RPMI8226 (cell line): ENCODE measurements at regions not wholly inside any gene's neighbourhood (a gene's known extent, or its start where the extent isn't known, plus 50 kb on each side); places are given as distances from the start of the nearest gene placed in this dataset.
"Not testable (repeated sequence)": the region's sequence is repeated elsewhere in the genome, so short reads cannot be mapped to it uniquely, and the experiment has no call there.

Experiments
- DNase-seq: peaks from one replicate; pipeline ENCODE4 v3.0.0-alpha.2; 2015

DNA sequence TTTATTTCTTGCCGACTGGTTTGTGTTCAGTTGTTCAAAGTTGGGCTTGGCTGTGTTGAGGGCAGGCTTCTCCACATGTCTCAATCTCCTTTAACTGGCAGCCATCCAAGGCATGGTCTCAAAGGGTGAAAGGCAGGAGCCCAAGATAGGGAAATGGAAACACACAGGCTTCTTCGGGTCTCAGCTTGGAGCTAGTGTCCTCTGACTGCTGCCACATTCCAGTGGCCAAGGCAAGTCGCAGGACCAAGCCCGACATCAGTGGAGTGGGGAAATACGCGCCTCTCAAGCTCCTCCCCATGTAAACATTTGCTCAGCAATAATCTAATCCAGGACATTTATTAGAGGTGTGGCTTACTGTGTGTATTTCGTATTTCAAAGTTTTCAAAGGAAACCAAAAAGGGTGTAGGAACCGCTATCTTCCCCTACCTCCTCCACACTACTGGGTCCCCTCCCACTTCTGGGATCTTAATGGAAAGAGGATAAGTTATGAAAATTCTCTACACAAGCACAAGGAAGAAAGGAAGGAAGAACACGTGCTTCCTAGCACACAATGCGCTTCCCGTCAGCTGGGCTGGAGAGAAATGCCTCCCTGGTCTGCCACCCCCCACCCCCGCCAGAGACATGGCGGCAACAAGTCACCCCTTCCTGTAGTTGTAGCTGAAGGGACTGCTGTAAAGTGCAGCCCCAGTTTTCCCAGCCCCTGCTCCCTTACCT lies 181.7 kb downstream of the FAM43A start:
- DNase-seq, result peak; percentile 27

DNA sequence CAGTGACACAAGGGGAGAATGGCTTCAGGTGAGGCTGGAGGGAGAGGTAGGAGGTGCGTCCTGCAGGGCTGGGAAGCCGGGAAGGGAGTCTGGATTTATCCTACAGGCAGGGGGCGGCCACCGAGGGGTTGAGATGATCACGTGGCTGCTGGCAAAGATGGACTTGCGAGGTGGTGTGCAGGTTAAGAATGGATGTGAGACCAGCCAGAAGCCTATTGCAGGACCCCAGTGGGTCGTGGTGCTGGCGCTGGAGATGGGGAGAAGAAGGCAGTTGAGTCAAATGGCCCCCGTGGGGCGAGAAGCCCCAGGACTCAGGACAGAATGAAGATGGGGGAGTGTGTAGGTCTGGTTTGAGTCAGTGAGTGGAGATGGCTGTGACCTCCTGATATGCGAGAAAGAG lies 183.1 kb downstream of the FAM43A start:
- no peak for DNase-seq

DNA sequence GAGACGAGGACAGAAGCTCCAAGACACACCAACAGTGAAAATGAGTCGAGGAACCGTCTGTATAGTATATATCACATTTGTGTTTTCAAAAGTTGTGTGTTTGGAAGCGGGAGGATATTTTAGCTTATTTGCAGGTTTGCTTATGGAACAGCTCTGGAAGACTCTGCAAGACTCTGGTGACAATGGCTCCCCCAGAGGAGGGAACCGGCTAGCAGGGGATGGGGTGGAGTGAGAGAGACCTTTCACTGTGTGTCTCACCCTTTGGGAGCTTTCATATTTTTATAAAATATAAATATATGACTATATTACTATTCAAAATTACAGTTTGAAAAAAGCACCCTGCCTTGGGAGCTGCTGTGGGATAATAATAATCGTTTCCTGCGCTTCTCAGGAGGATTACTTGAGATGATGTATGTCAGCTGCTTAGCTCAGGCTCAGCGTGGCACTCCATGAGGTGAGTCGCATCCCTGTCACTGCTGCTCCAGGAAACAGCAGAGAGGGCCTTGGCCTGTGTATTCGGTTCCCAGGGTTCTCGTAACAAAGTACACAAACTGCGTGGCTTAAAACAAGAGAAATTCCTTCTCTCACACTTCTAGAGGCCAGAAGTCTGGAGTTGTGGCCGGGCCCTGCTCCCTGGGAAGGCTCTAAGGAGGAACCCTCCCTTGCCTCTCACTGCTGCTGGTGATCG lies 183.9 kb downstream of the FAM43A start:
- no peak for DNase-seq

DNA sequence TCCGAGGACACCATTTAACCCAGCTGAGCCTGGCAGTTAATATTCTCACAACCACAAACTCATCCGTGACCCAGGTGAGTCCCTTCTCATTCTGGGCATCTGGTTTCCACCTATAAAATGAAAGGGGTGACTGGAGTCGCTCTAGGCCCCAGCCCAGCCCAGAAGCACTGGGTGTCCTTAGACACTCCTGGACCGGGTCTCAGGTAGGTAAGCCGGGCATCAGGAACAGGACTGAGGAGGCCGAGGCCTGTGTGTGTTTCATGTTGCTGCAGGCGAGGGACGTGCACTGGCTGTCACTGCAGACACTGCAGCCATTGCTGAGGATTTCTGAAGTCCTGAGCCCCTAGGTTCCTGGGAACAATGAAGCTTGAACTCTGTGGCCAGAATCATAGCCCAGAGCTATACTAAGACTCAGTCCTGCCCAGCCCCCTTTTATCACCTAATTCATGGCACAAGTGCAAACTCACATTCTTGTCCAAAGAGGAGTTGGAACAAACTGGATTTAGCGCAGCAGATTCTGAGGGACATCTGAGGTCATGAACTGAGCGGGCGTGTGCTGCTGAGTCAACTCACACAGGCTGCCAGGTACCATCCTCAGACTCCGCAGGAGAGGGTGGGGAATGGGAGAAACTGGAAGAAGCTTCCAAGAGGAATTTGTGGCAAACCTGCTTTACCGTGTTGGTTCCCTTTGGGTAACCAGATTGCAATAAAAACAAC lies 184.9 kb downstream of the FAM43A start:
- DNase-seq, result no peak

DNA sequence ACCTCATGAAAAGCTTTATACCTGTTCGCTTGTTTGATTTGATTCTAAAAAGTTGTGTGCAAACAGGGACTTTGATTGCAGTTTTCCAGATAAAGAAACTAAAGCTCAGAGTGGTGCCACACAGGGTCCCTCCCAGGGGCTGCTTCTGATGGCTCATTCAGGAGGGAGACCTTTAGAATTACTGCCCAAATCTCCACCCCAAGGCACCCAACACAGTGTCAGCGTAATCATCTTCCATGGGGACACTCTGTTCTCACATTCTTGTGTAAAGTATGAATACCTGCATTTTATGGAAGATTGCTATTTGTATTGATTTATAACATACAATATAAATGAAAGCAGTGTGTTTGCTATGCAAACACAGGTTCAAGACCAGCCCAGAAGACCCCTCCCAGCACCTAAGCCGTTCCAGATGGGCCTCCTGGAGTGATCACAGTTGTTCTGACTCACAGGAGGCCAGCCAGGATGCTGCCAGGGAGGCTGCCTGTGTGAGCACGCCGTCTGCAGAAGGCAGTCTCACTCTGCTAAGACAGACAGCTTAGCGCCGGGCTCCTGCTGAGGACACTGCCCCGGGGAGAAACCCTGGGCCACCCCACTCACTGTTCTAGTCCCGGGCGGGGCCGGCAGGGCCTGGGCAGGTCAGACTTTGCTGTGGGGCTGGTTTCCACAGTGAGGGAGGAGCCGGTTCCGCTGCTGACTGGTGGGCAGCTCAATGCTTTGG lies 185.6 kb downstream of the FAM43A start:
- DNase-seq, result peak; percentile 33

DNA sequence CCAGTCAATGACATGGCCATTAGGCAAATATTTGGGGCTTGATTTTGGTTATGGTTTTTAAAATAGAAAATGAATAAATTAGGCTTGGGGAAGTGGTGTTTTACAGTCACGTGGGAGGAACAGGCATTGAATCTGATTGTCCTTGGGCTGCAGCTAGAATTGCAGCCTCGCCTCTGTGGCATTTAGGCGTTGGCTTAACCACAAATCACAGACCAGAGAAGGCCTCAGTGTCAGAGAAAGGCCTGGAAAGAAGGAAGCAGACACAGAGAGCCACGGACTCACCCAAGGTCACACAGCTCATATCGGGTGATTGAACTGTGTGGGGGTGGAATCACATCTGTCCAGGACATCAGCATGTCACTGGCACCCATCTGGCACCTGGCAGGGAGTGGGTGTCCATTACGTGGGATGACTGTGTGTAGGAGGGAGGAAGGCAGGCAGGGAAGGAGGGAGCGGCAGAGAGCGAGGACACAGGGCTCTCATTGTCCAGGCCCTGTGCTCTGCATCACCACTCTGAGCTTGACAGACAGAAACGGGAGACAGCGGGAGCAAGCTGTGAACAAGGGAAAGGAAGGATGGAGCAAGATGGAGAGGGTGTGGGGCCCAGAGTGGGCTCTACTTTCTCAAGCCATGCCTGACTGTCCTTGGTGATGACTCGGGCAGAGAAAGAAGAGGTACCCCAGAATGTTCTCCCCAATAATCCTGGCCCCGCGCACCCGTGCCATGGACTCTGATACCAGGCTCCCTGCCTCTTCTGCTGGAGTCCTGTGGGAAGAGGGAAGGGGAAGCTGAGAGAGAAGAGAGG lies 186.4 kb downstream of the FAM43A start:
- DNase-seq, result no peak

DNA sequence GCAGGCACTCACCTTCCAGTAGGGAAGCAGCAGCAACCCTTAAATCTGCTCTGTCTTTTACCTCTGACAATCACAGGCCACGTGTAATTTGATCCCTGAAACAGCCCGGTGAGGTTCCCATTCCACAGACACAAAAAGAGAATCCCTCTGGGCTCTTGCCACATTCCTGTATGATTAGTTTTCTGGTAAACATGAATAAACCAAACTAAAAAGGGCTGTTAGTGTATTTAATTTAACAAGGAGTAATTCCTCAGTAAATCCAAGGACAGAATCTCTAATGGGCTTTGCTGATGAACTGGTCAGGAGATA lies 186.9 kb downstream of the FAM43A start:
- no peak for DNase-seq

DNA sequence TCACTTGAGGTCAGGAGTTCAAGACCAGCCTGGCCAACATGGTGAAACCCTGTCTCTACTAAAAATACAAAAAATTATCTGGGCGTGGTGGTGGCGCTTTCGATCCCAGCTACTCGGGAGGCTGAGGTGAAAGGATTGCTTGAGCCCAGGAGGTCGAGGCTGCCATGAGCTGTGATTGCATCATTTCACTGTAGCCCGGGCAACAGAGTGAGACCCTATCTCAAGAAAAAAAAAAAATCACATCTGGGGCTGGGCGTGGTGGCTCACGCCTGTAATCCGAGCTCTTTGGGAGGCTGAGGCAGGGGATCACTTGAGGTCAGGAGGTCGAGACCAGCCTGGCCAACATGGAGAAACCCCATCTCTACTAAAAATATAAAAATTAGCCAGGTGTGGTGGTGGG lies 187.8 kb downstream of the FAM43A start:
- DNase-seq, result not testable (repeated sequence)

DNA sequence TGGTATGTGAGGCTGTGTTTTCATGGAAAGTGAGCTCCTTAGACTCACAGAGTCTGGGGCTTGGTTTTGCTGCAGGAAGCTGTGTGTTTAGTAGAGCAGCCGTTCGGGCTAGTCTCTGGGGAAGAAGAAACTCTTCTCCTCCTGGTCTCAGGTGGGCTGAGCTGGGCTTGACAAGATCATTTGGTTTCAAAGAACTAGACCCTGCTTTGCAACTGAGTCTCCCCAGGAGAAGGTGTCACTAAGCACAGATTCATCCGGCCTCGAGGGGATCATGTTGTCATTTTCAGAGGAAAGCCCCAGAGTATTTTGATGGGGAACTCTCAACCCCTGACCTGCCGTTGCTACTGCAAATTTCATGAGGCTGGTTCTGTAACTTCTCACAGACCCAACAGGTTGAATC lies 188.5 kb downstream of the FAM43A start:
- DNase-seq, result no peak

DNA sequence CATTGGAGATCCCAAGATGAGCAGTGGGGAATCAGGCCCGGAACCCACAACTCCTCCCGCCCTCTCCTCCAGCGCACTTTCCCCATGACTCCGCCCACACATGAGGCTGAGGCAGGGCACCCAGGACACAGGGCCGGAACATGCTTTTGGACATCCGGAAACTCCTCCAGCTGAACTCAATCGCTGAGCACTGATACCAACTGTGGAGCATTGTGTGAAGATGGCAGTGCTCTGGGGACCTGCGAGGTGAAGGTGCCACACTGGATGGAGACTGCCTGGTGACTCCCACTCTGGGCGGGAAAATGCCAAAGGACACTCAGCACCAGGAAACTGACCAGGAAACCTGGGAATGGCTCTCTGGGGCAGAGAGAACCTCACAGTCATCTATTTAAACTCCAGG lies 189.1 kb downstream of the FAM43A start:
- DNase-seq, result no peak

DNA sequence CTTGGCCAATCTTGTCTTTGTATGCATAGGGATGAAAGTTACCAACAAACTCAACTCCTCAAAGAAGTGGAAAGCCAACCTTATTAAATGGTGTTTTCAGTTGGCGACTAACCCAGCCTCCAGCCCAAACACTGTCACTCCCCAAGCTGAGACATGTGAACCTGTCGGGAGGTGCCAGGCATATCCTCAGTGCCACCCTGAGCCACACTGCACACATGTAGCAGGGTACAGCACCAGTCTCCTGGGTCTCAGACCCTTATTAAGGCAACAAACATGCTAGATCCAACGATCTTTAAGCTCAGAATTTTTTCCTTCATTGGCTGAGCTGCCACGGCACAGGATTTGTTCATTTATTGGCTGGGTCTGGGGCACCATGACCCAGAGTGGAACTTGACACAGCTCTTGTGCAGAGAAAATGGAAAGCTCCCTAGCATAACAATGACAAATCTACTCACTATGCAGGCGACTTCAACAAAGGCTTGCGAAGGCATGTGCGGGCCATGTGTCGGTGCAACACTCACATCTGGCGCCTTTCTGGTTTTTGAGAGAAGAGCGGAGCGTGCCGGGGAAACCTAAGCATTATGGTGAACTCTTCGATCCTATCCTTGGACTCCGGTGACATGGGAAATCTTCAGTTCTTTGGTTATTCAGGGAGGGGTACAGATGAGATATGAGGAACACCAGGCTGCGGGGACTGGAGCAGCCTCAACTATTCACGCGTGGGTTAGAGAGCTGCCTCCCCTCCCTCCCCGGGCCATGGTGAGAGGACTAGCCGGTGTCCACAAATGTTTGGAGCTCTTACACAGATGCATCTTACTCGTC lies 190.1 kb downstream of the FAM43A start:
- DNase-seq, result no peak

DNA sequence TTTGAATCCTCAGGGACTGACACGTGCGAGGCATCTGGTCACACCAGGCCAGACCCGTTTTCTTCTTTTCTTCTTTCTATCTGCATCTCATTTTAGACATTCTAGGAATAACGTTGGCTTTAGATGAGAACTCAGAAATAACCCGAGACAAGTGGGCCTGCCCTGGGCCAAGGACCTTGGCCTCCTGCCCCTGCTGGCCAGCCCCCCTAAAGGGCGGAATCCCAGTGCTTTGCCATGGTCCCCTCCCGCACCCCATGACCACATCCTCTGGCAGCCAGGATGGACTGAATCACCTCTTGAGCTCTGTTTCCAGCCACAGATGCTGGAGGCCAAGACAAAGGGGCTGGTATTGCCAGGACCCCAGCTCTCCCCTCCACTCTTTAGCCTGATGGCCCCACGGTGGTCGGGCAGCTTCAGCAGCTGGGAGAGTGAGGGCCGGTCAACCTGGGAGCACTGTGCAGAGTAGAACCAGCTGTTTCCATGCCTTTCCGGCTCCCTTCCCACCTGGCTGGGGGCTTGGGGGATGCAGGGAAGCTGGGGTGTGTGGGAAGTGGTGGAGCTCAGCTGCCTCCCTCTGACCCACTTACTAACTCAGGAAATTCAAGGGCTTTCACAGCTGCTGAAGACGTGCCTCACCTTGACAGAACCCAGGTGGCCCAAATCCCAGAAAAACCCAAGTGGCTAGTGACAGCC lies 190.9 kb downstream of the FAM43A start:
- DNase-seq, result no peak

DNA sequence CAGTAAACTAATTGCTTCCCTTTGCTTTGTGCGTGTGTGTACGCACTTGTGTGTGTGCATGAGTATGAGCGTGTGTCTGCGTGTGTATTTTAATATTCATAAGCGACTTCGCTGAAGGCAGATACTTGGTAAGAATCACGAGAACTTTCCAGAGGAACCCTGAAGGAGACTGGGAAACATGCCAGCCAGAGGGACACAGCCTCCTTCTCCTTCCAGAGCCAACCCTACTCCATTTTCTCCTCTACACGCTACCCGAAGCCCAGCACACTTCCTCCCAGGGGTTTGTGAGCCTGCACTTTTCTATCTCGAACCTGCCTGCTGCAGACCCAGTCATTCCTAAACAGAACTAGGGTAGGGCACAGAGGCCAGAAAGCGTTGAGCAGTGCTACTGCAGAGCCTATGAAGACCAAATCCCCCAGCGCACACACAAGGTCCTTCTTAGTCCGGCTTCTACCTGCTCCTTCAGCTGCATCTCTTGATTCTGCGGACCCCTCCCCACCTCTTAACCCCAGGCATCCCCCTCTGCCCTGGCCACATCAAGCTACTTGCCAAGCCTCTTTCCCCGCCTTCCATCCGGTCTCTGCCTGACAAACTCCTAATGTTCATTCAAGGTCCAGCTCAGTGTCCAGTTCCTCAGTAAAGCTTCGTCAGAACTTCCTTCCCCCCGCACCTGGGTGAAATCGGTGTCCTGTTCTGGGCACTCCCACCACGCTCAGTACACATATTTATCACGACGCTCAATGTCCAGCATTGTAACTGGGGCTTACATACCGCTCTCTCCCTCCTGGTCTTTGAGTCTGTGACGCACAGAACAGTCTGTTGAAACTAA lies 191.8 kb downstream of the FAM43A start:
- no peak for DNase-seq

DNA sequence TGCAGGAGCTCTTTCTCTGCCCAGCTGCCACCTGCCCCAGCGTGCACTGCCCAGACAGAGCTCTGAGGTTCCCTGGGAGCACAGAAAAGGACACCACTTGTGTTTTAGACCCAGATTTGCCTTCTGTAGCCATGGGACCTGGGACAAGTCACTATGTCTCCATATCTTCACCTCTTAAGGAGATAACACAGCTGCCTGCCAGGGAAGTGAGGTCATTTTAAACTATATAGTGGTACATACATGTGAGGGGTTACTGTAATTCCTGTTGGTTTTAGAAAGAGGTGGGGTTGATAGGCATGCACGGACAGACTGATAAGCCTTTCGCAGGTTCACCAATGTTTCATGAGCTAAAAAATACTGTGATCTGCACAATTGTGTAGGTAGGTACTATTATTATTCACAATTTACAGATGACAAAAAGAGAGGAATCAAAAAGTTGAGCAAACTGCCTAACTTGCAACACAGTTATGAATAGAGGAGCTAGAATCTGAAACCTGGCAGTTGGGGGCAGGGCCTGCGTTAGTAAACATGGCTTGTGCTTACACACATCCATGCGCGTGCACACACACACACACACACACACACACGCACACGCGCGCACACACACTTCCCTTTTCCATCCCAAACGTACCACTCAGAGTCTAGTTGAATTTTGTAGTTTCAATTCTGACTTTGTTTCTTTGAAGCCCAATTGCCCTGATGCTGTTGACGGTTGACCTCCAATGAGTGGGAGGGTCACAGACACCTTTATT lies 193.6 kb downstream of the FAM43A start:
- no peak for DNase-seq

DNA sequence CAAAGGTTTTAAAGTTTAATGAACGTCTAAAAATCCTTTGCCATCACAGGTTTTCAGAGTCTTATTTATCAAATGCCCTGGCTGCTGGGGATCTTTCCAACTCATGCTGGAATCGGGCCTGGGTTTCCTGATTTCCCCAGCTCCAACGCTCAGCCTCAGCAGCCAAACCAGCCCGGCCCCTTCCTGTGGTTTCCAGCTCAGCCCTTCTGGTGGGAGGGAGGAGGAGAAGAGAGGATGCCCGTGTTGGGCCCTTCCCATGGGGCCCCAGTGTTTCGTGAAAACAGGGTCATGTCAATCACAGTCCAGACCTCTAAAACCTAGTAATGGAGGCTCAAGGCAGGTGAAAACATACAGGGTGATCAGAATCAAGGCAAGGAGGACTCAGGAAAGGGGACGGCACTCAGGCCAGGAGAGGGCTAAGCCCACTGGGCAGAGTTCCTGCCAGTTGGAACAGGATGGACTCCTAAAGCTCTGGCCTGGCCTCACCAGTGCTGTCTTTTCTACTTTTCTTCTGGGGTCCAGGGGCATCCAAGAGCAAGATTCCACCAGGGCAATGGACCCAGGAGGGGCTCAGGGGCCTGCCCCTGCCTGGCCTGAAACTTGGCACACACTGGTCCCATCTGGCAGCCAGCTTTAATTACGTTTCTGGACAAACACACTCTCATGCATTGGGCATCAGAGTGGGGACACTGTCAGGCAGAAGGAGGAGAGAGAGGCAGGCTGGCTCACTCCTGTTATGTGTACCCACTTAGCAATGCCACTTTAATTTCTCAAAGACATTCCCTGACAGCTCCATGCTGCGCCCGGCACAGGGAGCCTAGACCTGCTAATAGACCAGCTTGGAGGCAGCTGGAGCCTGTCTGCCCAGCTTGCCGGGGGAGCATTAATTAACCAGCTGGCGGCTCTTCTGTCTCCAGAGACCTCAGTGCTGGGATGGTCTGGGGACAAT lies 194.6 kb downstream of the FAM43A start:
- no peak for DNase-seq

DNA sequence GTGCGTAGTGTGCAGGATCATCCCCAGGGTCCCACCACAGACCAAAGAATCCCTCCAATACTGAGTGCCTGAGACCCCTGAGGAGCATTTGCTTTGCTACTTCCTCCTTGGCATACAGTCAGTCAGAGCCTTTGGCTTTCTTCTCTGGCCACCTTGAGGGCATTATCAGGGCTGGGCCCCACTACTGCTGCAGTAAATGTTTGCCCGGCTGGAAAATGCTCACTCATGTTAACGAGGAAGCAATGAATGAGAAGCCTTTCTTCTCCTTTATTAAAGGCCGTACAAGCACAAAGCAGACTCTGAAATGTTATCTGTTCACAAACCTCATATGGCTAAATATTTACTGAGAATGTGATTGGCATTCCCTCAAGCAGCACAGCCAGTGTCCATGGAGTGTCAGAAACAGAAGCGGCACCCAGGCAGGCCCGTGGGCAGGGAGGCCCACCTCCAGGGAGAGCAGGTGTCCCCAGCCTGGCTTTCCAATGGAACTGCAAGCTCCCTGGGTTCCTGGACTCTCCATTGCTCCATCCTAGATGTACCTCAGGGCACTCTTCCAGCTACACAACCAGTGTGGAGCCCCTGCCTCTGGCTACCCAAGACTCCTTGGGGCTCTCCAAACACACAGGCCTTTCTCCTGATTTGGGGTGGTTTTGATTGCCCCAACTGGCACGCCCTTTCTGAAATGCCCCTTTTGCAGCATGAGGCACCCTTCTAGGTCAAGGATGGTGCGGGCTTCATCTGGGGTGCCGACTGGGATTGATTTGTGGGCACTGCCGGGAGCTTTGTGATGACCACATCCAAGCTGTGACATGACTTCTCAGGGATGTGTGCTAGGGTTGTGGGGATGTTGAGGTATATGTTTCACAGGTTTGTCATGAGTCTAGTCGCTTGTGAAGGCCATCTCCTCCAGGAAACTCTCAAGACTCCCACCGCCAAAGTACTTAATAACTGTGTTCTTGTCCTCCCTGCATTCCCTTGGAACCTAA lies 195.6 kb downstream of the FAM43A start:
- DNase-seq, result no peak
